Kidney (tissue), 13 donors: ENCODE measurements at regions not wholly inside any gene's neighbourhood (a gene's known extent, or its start where the extent isn't known, plus 50 kb on each side); places are given as distances from the start of the nearest gene placed in this dataset.

Source experiments
- DNase-seq, 5 donors: peaks; one replicate each; pipeline ENCODE4 v3.0.0-alpha.2; 2013 to 2020
- FAIRE-seq: peaks from 2 replicates; lab custom pipeline; 2012; peaks lifted over from hg19 to GRCh38; lab: Jason Lieb, UNC
- H3K27ac ChIP-seq, 2 donors: one replicate each; pipeline ENCODE4 v1.7.0; 2013; ENCODE audit warnings: low read depth in 2 of 2, low read length in 2 of 2, inconsistent platforms in 1 of 2
- H3K27me3 ChIP-seq: one replicate; pipeline ENCODE4 v1.7.1; 2013; ENCODE audit warnings: low read length, inconsistent platforms; ENCODE audit not compliant: control insufficient read depth, insufficient read depth
- H3K36me3 ChIP-seq, 3 donors: one replicate each; pipeline versions ENCODE4 v1.7.0 to v1.7.1; 2013; ENCODE audit warnings: low read length in 3 of 3, control low read depth in 1 of 3, inconsistent platforms in 1 of 3; ENCODE audit not compliant: insufficient read depth in 3 of 3, control insufficient read depth in 2 of 3
- H3K4me1 ChIP-seq, 3 donors: one replicate each; pipeline versions ENCODE4 v1.7.0 to v1.7.1; 2013; ENCODE audit warnings: low read length in 3 of 3, inconsistent platforms in 1 of 3, low read depth in 1 of 3; ENCODE audit not compliant: control insufficient read depth in 2 of 3, insufficient read depth in 2 of 3
- H3K4me3 ChIP-seq, 3 donors: one replicate each; pipeline versions ENCODE4 v1.7.0 to v1.8.1; 2013; ENCODE audit warnings: low read length in 3 of 3, control low read depth in 1 of 3, inconsistent platforms in 1 of 3
- H3K9ac ChIP-seq, 3 donors: one replicate each; pipeline versions ENCODE4 v1.7.0 to v1.7.1; 2013; ENCODE audit warnings: low read length in 3 of 3, control low read depth in 1 of 3, inconsistent platforms in 1 of 3
- H3K9me3 ChIP-seq, 3 donors: one replicate each; pipeline versions ENCODE4 v1.7.0 to v1.7.1; 2013; ENCODE audit warnings: low read length in 3 of 3, control low read depth in 1 of 3, inconsistent platforms in 1 of 3; ENCODE audit not compliant: control insufficient read depth in 2 of 3, insufficient read depth in 1 of 3
- intact Hi-C: fragments of 100-400 bp; cut with DNase I; formaldehyde crosslinking; loops from one replicate; pipeline ENCODE4 v1.11.1; 2022
- TF ChIP-seq, protein P1 (sequence below): IDR thresholded peaks from 3 replicates; pipeline ENCODE4 v1.5.1; 2012; ENCODE audit warnings: mild to moderate bottlenecking, moderate library complexity, borderline replicate concordance; ENCODE audit not compliant: insufficient read depth; ENCODE audit errors: extremely low read depth
- donor health status: control.
- donor health status: control.
- donor health status: control.
- donor health status: control.
- donor health status: control.
- donor health status: DM: yes; HTN: yes; CAD: no.
- donor health status: Normal renal cell carcinoma (clear cell type).

DNA sequence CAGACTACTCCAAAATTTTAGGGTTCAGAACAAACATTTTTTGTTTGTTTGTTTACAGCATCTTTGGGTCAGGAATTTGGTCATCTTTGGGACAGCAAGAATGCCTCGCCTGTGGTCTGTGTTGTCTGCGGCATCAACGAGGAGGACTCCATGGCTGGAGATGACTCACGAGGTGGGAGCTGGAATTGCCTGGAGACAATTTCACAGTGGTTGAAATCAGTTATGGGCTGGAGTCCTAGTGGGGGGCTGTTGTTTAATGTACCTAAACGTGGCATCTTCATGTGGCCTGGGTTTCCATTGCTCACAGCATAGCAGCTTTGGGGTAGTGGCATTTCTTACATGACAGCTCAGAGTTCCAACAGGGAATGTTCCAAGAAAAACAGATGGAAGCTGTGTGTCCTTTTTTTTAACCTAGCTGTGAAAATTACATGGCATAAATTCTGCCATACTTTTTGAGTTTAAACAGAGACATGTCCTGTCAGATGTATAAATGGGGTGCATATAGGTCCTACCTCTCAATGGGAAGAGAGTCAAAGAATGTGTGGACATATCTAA is 507.3 kb upstream of the CBLB start:
- TF ChIP-seq, protein P1, sequence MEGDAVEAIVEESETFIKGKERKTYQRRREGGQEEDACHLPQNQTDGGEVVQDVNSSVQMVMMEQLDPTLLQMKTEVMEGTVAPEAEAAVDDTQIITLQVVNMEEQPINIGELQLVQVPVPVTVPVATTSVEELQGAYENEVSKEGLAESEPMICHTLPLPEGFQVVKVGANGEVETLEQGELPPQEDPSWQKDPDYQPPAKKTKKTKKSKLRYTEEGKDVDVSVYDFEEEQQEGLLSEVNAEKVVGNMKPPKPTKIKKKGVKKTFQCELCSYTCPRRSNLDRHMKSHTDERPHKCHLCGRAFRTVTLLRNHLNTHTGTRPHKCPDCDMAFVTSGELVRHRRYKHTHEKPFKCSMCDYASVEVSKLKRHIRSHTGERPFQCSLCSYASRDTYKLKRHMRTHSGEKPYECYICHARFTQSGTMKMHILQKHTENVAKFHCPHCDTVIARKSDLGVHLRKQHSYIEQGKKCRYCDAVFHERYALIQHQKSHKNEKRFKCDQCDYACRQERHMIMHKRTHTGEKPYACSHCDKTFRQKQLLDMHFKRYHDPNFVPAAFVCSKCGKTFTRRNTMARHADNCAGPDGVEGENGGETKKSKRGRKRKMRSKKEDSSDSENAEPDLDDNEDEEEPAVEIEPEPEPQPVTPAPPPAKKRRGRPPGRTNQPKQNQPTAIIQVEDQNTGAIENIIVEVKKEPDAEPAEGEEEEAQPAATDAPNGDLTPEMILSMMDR, result no peak
- intact Hi-C loops, result no loop called here

DNA sequence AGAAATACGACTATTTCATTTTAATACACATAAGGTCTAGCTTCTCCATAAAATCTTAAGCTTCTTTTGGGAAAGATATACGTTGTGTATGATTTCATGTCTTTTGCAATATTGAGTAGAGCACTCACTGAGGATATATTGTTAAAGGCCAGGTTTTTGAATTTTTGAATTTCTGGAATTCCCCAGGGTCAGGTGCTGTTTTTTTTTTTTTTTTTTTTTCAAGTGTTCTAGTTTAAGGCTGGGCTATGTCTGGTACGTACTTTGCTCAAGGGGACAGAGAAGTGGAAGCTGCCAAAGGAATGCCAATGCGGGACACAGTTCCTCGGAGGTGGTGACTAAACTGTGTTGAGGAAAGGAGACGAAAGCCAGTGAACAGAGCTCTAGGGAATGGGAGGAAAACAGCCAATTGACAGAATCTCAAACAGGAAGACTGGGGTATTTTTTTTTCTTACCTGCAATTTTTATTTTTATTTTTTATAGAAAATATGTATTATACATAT is 510.5 kb upstream of the CBLB start:
- FAIRE-seq (no peak), DNase-seq (no peak)
- Histone ChIP-seq H3K36me3 (no peaks in the 10 kb centered on the region), H3K9ac (no peak overlapping the region), H3K27ac (no peak overlapping the region), H3K9me3 (no peaks in the 10 kb centered on the region), H3K4me1 (no peaks in the 10 kb centered on the region), H3K27me3 (no peaks in the 10 kb centered on the region), H3K4me3 (no peak overlapping the region)
- intact Hi-C loops, result no loop called here
- TF ChIP-seq, protein P1, result no peak

More for the DNA sequence above, 507.3 kb upstream of the CBLB start:
- no peak overlapping the region for H3K4me3 ChIP-seq
- H3K36me3 ChIP-seq, result no peaks in the 10 kb centered on the region
- no peaks in the 10 kb centered on the region for H3K4me1 ChIP-seq
- no peaks in the 10 kb centered on the region for H3K9me3 ChIP-seq
- H3K27me3 ChIP-seq, result no peaks in the 10 kb centered on the region
- no peak overlapping the region for H3K9ac ChIP-seq
- no peak overlapping the region for H3K27ac ChIP-seq
- DNase-seq (no peak), FAIRE-seq (no peak)

DNA sequence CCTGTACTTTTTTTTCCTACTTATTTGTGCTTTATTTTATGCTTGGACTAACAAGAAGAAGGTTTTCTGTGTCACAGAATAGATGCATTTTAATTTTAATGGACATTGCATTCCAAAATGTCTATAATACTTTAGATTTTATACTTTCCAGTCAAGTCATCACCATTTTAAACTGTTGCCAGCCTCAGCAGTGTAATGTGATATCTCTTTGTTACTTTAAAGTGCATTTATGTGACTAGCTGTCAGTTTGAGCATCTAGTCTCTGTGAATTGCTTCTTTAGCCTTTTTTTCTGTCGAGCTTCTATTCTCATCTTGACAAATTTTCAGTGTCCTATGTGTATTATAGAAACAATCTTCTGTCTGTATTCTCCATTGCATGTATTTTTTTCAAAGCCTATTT is 511.4 kb upstream of the CBLB start:
- TF ChIP-seq, protein P1, result no peak
- FAIRE-seq, result no peak
- no peaks in the 10 kb centered on the region for H3K4me1 ChIP-seq

More for the DNA sequence above, 511.4 kb upstream of the CBLB start:
- intact Hi-C loops, result no loop called here
- no peak overlapping the region for H3K27ac ChIP-seq
- no peaks in the 10 kb centered on the region for H3K9me3 ChIP-seq
- peak in 1 of 5 donors; percentile 19 for DNase-seq
- no peaks in the 10 kb centered on the region for H3K27me3 ChIP-seq
- no peak overlapping the region for H3K9ac ChIP-seq
- H3K36me3 ChIP-seq, result no peaks in the 10 kb centered on the region
- no peak overlapping the region for H3K4me3 ChIP-seq
